CD4-positive, alpha-beta T cell (primary cell): ENCODE measurements at regions not wholly inside any gene's neighbourhood (a gene's known extent, or its start where the extent isn't known, plus 50 kb on each side); places are given as distances from the start of the nearest gene placed in this dataset.

ENCODE experiments used
- ATAC-seq: fragments of 200-7000 bp; cut with Tn5 transposase; one replicate; pipeline ENCODE4 v1.10.0; 2022; ENCODE audit warnings: mild to moderate bottlenecking; ENCODE audit not compliant: poor library complexity
- CTCF ChIA-PET: fragments of 350-600 bp; sonication (Branson Sonifier 250); formaldehyde crosslinking; loops from one replicate; lab custom pipeline; 2021; ENCODE audit warnings: antibody characterized with exemption, inconsistent platforms; lab: Charles Lee
- POLR2A ChIA-PET: fragments of 350-600 bp; sonication (Branson Sonifier 250); formaldehyde crosslinking; loops from one replicate; lab custom pipeline; 2021; ENCODE audit warnings: antibody characterized with exemption, inconsistent platforms; lab: Charles Lee
- DNase-seq, 14 experiments: peaks; one replicate each; pipeline ENCODE4 v3.0.0-alpha.2; 2013 to 2020; ENCODE audit warnings: mixed read lengths in 2 of 14
- H3K27ac ChIP-seq, 2 donors: one replicate each; pipeline versions ENCODE4 v1.5.1 to v1.7.0; 2013; ENCODE audit warnings: low read length in 2 of 2, low read depth in 1 of 2, mild to moderate bottlenecking in 1 of 2
- H3K27me3 ChIP-seq, 2 experiments: 1 replicate in 1 of 2; 2 replicates in 1 of 2; pipeline versions ENCODE4 v1.6.1 to v1.7.0; 2013; ENCODE audit warnings: low read length in 2 of 2, control low read depth in 1 of 2, mild to moderate bottlenecking in 1 of 2, moderate library complexity in 1 of 2; ENCODE audit not compliant: insufficient read depth in 2 of 2, control insufficient read depth in 1 of 2
- H3K36me3 ChIP-seq: one replicate; pipeline ENCODE4 v1.6.1; 2013; ENCODE audit warnings: low read length, control low read depth; ENCODE audit not compliant: insufficient read depth
- H3K4me1 ChIP-seq: one replicate; pipeline ENCODE4 v1.6.1; 2013; ENCODE audit warnings: low read length, control low read depth; ENCODE audit not compliant: insufficient read depth
- H3K4me3 ChIP-seq: one replicate; pipeline ENCODE4 v1.5.1; 2013; ENCODE audit warnings: mild to moderate bottlenecking, low read length, moderate library complexity
- H3K9me3 ChIP-seq, 2 experiments: 1 replicate in 1 of 2; 2 replicates in 1 of 2; pipeline versions ENCODE4 v1.6.1 to v1.7.0; 2013; ENCODE audit warnings: low read length in 2 of 2, mild to moderate bottlenecking in 2 of 2, control low read depth in 1 of 2, moderate library complexity in 1 of 2; ENCODE audit not compliant: control insufficient read depth in 1 of 2, insufficient read depth in 1 of 2
- H3K27ac Mint-ChIP-seq: one replicate; pipeline ENCODE4 v1.8.0; 2020; ENCODE audit warnings: mixed read lengths
- H3K27me3 Mint-ChIP-seq: one replicate; pipeline ENCODE4 v1.8.0; 2021; ENCODE audit warnings: mixed read lengths
- H3K36me3 Mint-ChIP-seq: one replicate; pipeline ENCODE4 v1.8.0; 2021; ENCODE audit warnings: low read depth, mixed read lengths
- H3K4me1 Mint-ChIP-seq: one replicate; pipeline ENCODE4 v1.8.0; 2021; ENCODE audit warnings: low read depth, mixed read lengths
- H3K4me3 Mint-ChIP-seq: one replicate; pipeline ENCODE4 v1.8.0; 2020; ENCODE audit warnings: mild to moderate bottlenecking, mixed read lengths
- H3K9me3 Mint-ChIP-seq: one replicate; pipeline ENCODE4 v1.8.0; 2020; ENCODE audit warnings: mixed read lengths
- CTCF ChIP-seq: fragments of 200-600 bp; IDR thresholded peaks from one replicate; pipeline ENCODE4 v1.8.0; 2022; ENCODE audit warnings: antibody characterized with exemption, mild to moderate bottlenecking
- intact Hi-C, 2 experiments: fragments of 100-400 bp; cut with DNase I in 1 of 2; cut with micrococcal nuclease in 1 of 2; formaldehyde crosslinking; loops; one replicate each; pipeline versions ENCODE4 v1.15.1 to v1.9.0; 2023 to 2025; cut with DNase I, micrococcal nuclease

- H3K4me1 Mint-ChIP-seq, result no peaks in the 10 kb centered on the region
- intact Hi-C loops, result no loop called here
- no peak overlapping the region for H3K4me3 Mint-ChIP-seq
- CTCF ChIA-PET, result no interaction called here
- no peak overlapping the region for H3K27ac Mint-ChIP-seq
- ATAC-seq (no peak), DNase-seq (no peak)
- H3K4me3 ChIP-seq, result no peak overlapping the region
- H3K9me3 ChIP-seq, result peaks cover 0 to 3% of the 10 kb centered on the region in 2 experiments
- H3K27me3 Mint-ChIP-seq, result peaks cover 13% of the 10 kb centered on the region
- H3K4me1 ChIP-seq, result no peaks in the 10 kb centered on the region
- no peaks in the 10 kb centered on the region for H3K36me3 ChIP-seq
- no peak for TF ChIP-seq CTCF
- H3K9me3 Mint-ChIP-seq, result no peaks in the 10 kb centered on the region
- POLR2A ChIA-PET, result no interaction called here
- no peaks in the 10 kb centered on the region for H3K36me3 Mint-ChIP-seq
- no peak overlapping the region for H3K27ac ChIP-seq
- no peaks in the 10 kb centered on the region for H3K27me3 ChIP-seq
Measured at GRCh38 chr2:67927501-67927900, 135.3 kb downstream of the C1D start.

GRCh38 chr2:67930156-67930555, 132.6 kb downstream of the C1D start:
- no peak overlapping the region for H3K27ac ChIP-seq
- no peaks in the 10 kb centered on the region for H3K36me3 ChIP-seq
- H3K9me3 ChIP-seq, result peaks cover 0 to 6% of the 10 kb centered on the region in 2 experiments
- ATAC-seq, result no peak
- H3K36me3 Mint-ChIP-seq, result no peaks in the 10 kb centered on the region
- ChIA-PET POLR2A (no interaction called here), CTCF (no interaction called here)
- no peaks in the 10 kb centered on the region for H3K4me1 ChIP-seq
- H3K4me3 Mint-ChIP-seq, result no peak overlapping the region
- intact Hi-C loops, result no loop called here
- no peak overlapping the region for H3K27ac Mint-ChIP-seq
- H3K4me1 Mint-ChIP-seq, result no peaks in the 10 kb centered on the region
- no peak for TF ChIP-seq CTCF
- H3K27me3 ChIP-seq, result no peaks in the 10 kb centered on the region
- DNase-seq, result no peak
- H3K9me3 Mint-ChIP-seq, result no peaks in the 10 kb centered on the region
- H3K4me3 ChIP-seq, result no peak overlapping the region
- H3K27me3 Mint-ChIP-seq, result peaks cover 6% of the 10 kb centered on the region

GRCh38 chr2:67936969-67937368, 125.8 kb downstream of the C1D start:
- intact Hi-C loops, result no loop called here
- no peaks in the 10 kb centered on the region for H3K36me3 ChIP-seq

More at GRCh38 chr2:67936969-67937368, 125.8 kb downstream of the C1D start:
- Mint-ChIP-seq H3K27me3 (no peaks in the 10 kb centered on the region), H3K36me3 (no peaks in the 10 kb centered on the region), H3K4me1 (no peaks in the 10 kb centered on the region), H3K4me3 (no peak overlapping the region), H3K27ac (no peak overlapping the region), H3K9me3 (no peaks in the 10 kb centered on the region)
- H3K9me3 ChIP-seq, result peaks cover 0 to 3% of the 10 kb centered on the region in 2 experiments
- H3K4me1 ChIP-seq, result no peaks in the 10 kb centered on the region
- H3K4me3 ChIP-seq, result no peak overlapping the region
- TF ChIP-seq CTCF, result no peak
- CTCF ChIA-PET, result no interaction called here
- POLR2A ChIA-PET, result no interaction called here
- no peak overlapping the region for H3K27ac ChIP-seq
- no peaks in the 10 kb centered on the region for H3K27me3 ChIP-seq
- no peak for DNase-seq
- no peak for ATAC-seq
